ENCODE measurements at regions not wholly inside any gene's neighbourhood (a gene's known extent, or its start where the extent isn't known, plus 50 kb on each side); places are given as distances from the start of the nearest gene placed in this dataset.

- TF ChIP-seq CTCF (IDR thresholded peaks at IDR 0.05) (no peak), EHMT2 (IDR thresholded peaks at IDR 0.05; ENCODE audit: low read depth) (no peak), PHF8 (IDR thresholded peaks at IDR 0.05; ENCODE audit: borderline replicate concordance, low read depth) (no peak), RAD21 (conservative IDR thresholded peaks at IDR 0.05 in 1 of 2, IDR thresholded peaks at IDR 0.05 in 1 of 2) (no peak)
Observed at GRCh38 chr18:28814365-28814764, 637.4 kb upstream of the CDH2 start.
